Caco-2 (cell line): ENCODE measurements at regions not wholly inside any gene's neighbourhood (a gene's known extent, or its start where the extent isn't known, plus 50 kb on each side); places are given as distances from the start of the nearest gene placed in this dataset.

Source experiments
- BruUV-seq: library from RNA; stranded (reverse); fragments of 400-500 nt; replicated peaks from 2 replicates; lab custom pipeline; 2021; lab: Mats Ljungman, UMichigan
- CTCF ChIA-PET: fragments of 300-600 bp; sonication (Branson Sonifier 250); formaldehyde crosslinking; loops from one replicate; lab custom pipeline; 2022; ENCODE audit warnings: antibody characterized with exemption; lab: Charles Lee
- POLR2A ChIA-PET: fragments of 300-600 bp; sonication (Branson Sonifier 250); formaldehyde crosslinking; loops from one replicate; lab custom pipeline; 2022; ENCODE audit warnings: antibody characterized with exemption; lab: Charles Lee
- DNase-seq, 2 experiments: peaks; one replicate each; pipeline versions ENCODE4 v3.0.0 to v3.0.0-alpha.2; 2020 to 2022
- H3K27me3 ChIP-seq: replicated peaks from 2 replicates; pipeline ENCODE4 v1.6.0; 2011; ENCODE audit warnings: low read length; ENCODE audit not compliant: control insufficient read depth, insufficient read depth
- H3K36me3 ChIP-seq: 2 replicates; pipeline ENCODE4 v1.5.1; 2011; ENCODE audit warnings: low read length; ENCODE audit not compliant: control insufficient read depth, insufficient read depth
- H3K4me1 ChIP-seq: fragments of 250-450 bp; sonication (Bioruptor Pico); 2 replicates; pipeline ENCODE4 v1.5.1; 2020; ENCODE audit warnings: mild to moderate bottlenecking
- H3K4me3 ChIP-seq: 2 replicates; pipeline ENCODE4 v1.5.1; 2011; ENCODE audit warnings: low read depth, mild to moderate bottlenecking, control low read depth, low read length
- H3K9me3 ChIP-seq: fragments of 250-450 bp; sonication (Bioruptor Pico); 2 replicates; pipeline ENCODE4 v1.5.1; 2020; ENCODE audit warnings: mild to moderate bottlenecking, moderate library complexity
- H3K27ac Mint-ChIP-seq: one replicate; pipeline ENCODE4 v1.8.0; 2022; ENCODE audit warnings: mixed read lengths; ENCODE audit not compliant: unreplicated experiment
- H3K27me3 Mint-ChIP-seq: one replicate; pipeline ENCODE4 v1.8.0; 2022; ENCODE audit warnings: mixed read lengths; ENCODE audit not compliant: insufficient read depth, unreplicated experiment
- H3K36me3 Mint-ChIP-seq: one replicate; pipeline ENCODE4 v1.8.0; 2022; ENCODE audit warnings: mild to moderate bottlenecking, mixed read lengths; ENCODE audit not compliant: insufficient read depth, unreplicated experiment
- H3K4me1 Mint-ChIP-seq: one replicate; pipeline ENCODE4 v1.8.0; 2022; ENCODE audit warnings: low read depth, mixed read lengths; ENCODE audit not compliant: unreplicated experiment
- H3K4me3 Mint-ChIP-seq: one replicate; pipeline ENCODE4 v1.8.0; 2022; ENCODE audit warnings: mild to moderate bottlenecking, moderate library complexity, mixed read lengths; ENCODE audit not compliant: unreplicated experiment
- H3K9me3 Mint-ChIP-seq: one replicate; pipeline ENCODE4 v1.8.0; 2022; ENCODE audit warnings: mixed read lengths; ENCODE audit not compliant: unreplicated experiment
- intact Hi-C: fragments of 100-400 bp; cut with micrococcal nuclease; formaldehyde crosslinking; loops from one replicate; pipeline ENCODE4 v1.10.0; 2022; ENCODE audit not compliant: unreplicated experiment
- TF ChIP-seq, protein P1 (sequence below), 2 experiments: fragments of 200-600 bp in 1 of 2; IDR thresholded peaks; 1 replicate in 1 of 2; 2 replicates in 1 of 2; pipeline versions ENCODE4 v1.5.1 to v1.8.0; 2011 to 2022; ENCODE audit warnings: antibody characterized with exemption in 1 of 2, control low read depth in 1 of 2, inconsistent platforms in 1 of 2, low read depth in 1 of 2, low read length in 1 of 2, mild to moderate bottlenecking in 1 of 2, moderate library complexity in 1 of 2; ENCODE audit not compliant: insufficient read depth in 1 of 2, severe bottlenecking in 1 of 2, unreplicated experiment in 1 of 2

DNA sequence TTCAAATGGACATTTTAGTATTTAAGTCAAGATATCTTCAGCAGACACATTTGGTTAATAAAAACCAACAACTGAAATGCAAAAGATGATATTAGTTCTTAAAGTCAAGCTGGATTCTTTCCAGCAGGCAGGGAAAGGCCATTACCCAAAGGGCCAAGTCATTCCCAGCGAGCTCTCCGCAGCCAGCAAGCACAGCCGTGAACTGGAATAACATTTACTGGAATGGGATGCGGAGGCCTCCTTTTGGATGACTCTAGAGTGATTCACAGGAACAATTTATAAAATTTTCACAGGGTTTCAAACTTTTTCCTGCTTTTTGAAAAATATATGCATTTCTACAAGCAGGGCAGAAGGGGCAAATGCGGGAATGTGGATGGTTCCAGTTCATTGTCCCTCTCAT lies 76.6 kb upstream of the DAB2 start:
- H3K27me3 Mint-ChIP-seq, result no peaks in the 10 kb centered on the region
- H3K4me1 ChIP-seq, result no peaks in the 10 kb centered on the region
- no peak overlapping the region for H3K27ac Mint-ChIP-seq
- no peak for DNase-seq
- no peaks in the 10 kb centered on the region for H3K9me3 ChIP-seq
- H3K36me3 Mint-ChIP-seq, result no peaks in the 10 kb centered on the region
- H3K9me3 Mint-ChIP-seq, result no peaks in the 10 kb centered on the region
- H3K4me1 Mint-ChIP-seq, result peaks cover 11% of the 10 kb centered on the region
- H3K4me3 Mint-ChIP-seq, result no peak overlapping the region
- POLR2A ChIA-PET, result no interaction called here
- no peaks in the 10 kb centered on the region for H3K36me3 ChIP-seq
- BruUV-seq, result no TSS peak
- no peak overlapping the region for H3K4me3 ChIP-seq
- intact Hi-C loops, result no loop called here
- no peaks in the 10 kb centered on the region for H3K27me3 ChIP-seq
- CTCF ChIA-PET, result no interaction called here
- TF ChIP-seq, protein P1, sequence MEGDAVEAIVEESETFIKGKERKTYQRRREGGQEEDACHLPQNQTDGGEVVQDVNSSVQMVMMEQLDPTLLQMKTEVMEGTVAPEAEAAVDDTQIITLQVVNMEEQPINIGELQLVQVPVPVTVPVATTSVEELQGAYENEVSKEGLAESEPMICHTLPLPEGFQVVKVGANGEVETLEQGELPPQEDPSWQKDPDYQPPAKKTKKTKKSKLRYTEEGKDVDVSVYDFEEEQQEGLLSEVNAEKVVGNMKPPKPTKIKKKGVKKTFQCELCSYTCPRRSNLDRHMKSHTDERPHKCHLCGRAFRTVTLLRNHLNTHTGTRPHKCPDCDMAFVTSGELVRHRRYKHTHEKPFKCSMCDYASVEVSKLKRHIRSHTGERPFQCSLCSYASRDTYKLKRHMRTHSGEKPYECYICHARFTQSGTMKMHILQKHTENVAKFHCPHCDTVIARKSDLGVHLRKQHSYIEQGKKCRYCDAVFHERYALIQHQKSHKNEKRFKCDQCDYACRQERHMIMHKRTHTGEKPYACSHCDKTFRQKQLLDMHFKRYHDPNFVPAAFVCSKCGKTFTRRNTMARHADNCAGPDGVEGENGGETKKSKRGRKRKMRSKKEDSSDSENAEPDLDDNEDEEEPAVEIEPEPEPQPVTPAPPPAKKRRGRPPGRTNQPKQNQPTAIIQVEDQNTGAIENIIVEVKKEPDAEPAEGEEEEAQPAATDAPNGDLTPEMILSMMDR (IDR thresholded peaks at IDR 0.05; ENCODE audit: insufficient read depth in 1 of 2, low read depth in 1 of 2, low read length in 1 of 2, severe bottlenecking in 1 of 2, unreplicated experiment in 1 of 2), result no peak

DNA sequence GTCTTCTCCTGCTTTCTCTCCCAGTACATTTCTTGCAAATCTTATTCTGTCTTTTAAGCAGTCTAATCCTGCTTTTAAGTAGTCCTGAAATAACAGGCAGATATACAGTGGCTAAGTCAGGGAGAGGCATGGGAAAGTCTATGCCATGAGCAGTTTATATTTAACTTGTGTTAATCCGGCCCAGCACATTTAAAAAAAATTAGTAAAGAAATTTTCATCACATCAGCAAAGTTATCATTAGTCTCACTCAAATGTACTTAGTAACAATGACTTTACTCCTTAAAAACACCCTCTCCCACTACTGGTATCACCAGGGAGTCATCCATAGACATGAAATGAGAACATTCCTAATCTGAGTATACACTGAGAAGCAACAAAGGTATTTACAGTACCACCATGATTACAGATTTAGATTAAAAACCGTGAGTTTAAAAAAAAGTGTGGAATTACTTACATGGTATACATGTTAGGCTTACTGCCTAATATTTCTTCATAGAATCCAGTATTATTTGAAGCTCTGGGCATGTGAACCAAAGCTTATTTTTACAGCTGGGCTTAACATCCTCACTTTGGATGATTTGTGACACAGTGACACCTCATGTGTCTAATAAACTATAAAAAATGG lies 75.9 kb upstream of the DAB2 start:
- intact Hi-C loops, result no loop called here
- Mint-ChIP-seq H3K36me3 (no peaks in the 10 kb centered on the region), H3K4me1 (peaks cover 11% of the 10 kb centered on the region), H3K9me3 (no peaks in the 10 kb centered on the region), H3K4me3 (no peak overlapping the region), H3K27me3 (no peaks in the 10 kb centered on the region), H3K27ac (no peak overlapping the region)
- no peak for DNase-seq
- TF ChIP-seq, protein P1 (IDR thresholded peaks at IDR 0.05; ENCODE audit: insufficient read depth in 1 of 2, low read depth in 1 of 2, low read length in 1 of 2, severe bottlenecking in 1 of 2, unreplicated experiment in 1 of 2), result no peak
- Histone ChIP-seq H3K4me1 (no peaks in the 10 kb centered on the region), H3K9me3 (no peaks in the 10 kb centered on the region), H3K27me3 (no peaks in the 10 kb centered on the region), H3K36me3 (no peaks in the 10 kb centered on the region), H3K4me3 (no peak overlapping the region)
- ChIA-PET POLR2A (no interaction called here), CTCF (no interaction called here)
- no TSS peak for BruUV-seq

DNA sequence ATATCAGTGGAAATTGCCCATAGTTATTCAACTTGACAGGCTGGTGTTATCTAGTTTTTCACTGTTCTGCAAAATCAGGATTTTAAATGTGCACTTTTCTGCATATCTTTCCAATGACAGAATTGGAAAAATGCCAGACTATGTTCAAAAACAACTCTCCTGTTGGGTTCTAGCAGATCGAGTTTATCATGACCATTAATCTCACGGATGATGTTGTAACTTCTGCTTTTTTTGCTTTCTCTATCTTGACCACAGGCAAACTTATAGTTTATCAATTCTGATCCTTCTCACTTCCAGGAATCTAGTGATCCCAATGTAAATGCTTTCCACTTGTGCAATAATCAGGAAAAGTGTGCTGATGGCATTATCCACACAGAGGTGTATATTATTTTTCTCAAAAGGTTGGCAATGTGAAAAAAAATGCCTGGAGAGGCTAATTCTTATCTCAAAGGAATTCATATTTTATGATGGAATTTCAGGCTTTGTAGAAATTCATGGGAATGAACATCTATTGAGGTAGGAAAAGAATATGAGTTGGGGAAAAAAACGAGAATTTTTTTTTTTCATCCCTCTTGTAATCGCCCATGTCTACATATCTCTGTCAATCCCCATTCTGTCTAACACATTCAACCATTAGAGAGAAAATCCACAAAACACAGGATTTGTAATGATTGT lies 73.6 kb upstream of the DAB2 start:
- H3K4me1 ChIP-seq, result no peaks in the 10 kb centered on the region
- no peaks in the 10 kb centered on the region for H3K9me3 ChIP-seq
- no peaks in the 10 kb centered on the region for H3K36me3 ChIP-seq
- Mint-ChIP-seq H3K9me3 (no peaks in the 10 kb centered on the region), H3K27me3 (no peaks in the 10 kb centered on the region), H3K36me3 (no peaks in the 10 kb centered on the region), H3K4me3 (no peak overlapping the region), H3K4me1 (peaks cover 11% of the 10 kb centered on the region), H3K27ac (no peak overlapping the region)
- ChIA-PET POLR2A (no interaction called here), CTCF (interaction anchor here (0.6 kb wide), 1 partner anchor 73 kb away, joined by 3 read pairs; no protein-coding TSS in a partner anchor)
- H3K27me3 ChIP-seq, result no peaks in the 10 kb centered on the region
- DNase-seq, result no peak
- intact Hi-C loops, result no loop called here
- no peak overlapping the region for H3K4me3 ChIP-seq
- BruUV-seq, result no TSS peak
- TF ChIP-seq, protein P1 (IDR thresholded peaks at IDR 0.05; ENCODE audit: insufficient read depth in 1 of 2, low read depth in 1 of 2, low read length in 1 of 2, severe bottlenecking in 1 of 2, unreplicated experiment in 1 of 2), result no peak
